ENCODE measurements at regions not wholly inside any gene's neighbourhood (a gene's known extent, or its start where the extent isn't known, plus 50 kb on each side); places are given as distances from the start of the nearest gene placed in this dataset.
A peak's percentile ranks its signal among the peaks of the same experiment; 100 is the strongest.

DNA sequence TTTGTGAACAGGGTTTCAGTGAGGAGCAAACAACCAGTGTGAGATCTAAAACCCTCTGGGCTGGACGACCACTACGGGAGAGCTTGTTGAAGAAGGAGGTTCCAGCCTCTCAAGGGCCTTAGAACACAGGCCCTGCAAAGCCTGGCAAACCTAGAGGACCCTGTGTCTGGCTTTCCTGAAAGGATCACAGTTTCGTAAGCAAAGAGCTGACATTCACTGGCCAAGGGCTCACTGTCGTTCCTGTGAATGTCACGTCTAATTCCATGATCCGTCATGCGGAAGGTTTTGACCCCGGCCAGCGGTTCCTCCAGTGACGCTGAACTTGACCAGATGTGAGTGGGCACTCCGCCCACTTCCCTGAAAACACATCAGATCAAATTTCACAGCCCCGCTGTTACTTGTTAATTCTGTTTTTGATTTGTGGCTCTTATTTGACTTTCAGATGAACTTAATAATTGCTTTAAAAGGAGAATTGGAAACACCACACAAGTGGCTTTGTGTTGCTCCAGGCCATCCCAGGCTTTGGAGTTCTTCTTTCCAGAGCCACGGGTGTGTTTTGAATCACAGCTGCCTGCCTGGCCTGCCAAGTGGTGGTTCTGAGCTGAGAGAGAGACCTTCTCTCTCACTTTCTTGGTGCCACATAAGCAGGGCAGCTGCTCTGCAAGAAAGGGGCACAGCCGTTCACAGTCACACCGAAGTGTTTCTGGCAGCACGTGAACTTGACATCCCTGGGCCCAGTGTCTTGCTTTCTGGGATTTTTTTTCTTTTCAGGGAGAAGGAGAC, 308.4 kb downstream of the NDUFA10 start:
- DNase-seq: peak; percentile 54 to 90 (median 77)

DNA sequence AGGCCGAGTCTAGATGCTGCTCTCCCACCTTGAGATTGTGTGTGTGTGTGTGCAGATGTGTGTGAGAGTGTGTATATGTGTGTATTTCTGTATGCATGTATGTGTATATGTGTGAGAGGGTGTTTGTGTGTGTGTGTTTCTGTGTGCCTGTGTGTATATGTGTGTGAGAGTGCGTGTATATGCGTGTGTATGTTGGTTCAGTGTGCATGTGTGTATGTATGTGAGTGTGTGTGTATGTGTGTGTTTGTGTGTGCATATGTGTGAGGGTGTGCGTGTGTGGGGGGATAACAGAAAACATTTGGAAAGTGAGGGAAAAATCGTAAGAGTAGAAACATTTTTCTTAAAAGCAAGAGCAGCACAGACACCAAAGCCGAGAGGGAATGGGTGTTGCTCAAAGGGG, 309.1 kb downstream of the NDUFA10 start:
- DNase-seq: no peak

DNA sequence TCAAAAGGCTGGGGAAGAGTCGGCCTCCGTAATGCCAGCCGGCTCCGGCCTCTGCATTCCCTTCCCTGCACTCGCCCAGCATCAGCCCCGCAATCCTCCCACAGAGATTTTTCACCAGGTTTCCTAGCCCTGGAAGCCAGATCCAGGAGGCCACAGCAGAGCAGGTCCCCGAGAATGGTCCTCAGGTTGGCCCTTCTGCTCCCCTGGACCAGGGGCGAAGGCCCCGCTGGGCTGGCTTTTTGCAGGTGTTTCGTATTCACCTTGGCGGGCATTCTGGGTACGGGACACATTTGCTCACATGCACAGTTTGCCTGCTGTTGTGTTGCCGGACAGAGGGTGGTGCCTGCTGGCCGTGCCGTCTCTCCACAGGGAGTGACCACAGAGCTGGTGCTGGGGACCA, 309.5 kb downstream of the NDUFA10 start:
- DNase-seq: no peak

DNA sequence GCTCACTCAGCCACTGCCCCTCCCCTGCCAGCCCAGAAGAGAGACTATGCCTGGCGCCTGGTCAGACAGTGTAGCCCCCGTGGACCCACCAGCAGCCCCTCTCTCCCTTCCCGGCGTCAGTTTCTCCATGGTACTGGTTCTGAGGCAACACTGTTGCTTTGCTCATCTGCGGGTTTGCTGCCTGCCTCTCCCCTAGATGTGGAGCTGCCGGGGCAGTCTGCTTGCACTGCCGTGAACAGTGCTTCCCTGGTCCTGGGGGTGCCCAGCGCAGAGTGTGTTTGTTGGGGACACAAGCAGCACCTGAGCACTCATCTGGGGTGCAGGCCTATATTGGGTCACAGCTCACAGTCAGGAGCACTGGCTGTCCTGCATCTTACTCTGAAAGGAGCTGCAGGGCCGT, 309.9 kb downstream of the NDUFA10 start:
- DNase-seq: no peak

DNA sequence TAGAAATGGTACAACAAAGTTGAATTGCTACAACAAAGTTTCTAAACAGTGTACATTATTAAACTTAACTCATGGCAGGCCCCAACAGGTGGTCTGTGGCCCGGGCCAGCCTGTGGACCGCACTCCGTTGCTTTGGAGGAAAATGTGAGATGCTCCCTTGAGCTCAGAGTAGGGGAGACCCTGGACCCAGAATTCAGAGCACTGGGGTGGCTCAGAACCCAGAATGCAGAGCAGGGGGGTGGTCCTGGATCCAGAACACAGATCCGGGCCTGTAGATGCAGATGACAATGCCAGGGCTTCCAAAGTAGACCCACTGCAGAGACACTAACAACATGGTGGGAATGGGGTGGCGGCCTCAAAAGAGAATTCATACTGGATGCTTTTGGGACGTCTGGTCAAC, 311.0 kb downstream of the NDUFA10 start:
- no peak for DNase-seq

DNA sequence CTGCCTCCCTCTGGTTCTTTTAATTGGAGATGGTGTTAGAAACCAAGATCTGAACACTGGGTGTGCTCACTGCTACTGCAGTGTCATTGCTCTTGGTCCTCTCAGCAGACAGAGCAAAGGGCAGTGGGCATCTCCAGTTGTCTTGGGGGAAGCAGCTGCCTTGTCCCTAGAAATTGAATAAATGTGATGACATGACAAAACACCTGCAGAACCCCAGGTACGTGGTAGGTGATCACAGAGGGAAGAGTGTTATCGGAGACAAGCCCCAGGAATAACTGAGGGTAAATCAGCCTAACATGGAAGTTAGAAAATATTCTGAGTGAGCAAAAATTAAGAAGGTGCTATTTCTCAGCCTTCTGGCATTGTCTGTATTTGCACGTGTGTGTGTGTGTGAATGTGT, 311.9 kb upstream of the HDAC4 start:
- DNase-seq: no peak

DNA sequence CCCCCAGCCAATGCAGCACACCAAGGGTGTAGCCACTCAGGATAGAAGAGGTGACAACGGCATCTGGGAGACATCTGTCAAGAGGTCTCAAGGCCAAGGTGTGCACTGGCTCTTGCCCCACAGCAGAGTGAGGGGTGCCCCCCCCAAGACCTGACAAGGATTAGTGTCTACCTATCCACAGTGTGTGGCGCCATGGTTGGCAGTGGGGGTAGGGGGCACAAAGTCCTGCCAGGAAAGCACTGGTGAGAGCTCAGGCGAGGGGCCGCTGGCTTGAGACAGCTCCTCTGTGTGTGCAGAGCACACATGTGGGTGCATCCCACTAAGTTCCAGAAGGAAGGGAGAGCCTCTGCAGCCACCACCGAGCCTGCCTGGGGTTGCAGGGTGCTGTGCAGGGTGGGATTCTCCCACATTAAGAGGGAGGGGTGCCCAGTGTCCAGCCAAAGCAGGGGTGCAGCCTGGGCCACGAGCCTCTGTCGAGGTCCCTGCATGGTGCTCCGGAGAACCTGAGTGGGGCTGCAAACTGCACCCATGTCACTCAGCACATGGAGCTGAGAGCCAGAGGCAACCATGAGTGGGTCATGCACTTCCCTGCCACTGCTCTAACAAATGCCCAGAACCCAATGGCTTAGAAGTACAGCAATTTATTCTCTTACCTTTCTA, 311.2 kb upstream of the HDAC4 start:
- no peak for DNase-seq

DNA sequence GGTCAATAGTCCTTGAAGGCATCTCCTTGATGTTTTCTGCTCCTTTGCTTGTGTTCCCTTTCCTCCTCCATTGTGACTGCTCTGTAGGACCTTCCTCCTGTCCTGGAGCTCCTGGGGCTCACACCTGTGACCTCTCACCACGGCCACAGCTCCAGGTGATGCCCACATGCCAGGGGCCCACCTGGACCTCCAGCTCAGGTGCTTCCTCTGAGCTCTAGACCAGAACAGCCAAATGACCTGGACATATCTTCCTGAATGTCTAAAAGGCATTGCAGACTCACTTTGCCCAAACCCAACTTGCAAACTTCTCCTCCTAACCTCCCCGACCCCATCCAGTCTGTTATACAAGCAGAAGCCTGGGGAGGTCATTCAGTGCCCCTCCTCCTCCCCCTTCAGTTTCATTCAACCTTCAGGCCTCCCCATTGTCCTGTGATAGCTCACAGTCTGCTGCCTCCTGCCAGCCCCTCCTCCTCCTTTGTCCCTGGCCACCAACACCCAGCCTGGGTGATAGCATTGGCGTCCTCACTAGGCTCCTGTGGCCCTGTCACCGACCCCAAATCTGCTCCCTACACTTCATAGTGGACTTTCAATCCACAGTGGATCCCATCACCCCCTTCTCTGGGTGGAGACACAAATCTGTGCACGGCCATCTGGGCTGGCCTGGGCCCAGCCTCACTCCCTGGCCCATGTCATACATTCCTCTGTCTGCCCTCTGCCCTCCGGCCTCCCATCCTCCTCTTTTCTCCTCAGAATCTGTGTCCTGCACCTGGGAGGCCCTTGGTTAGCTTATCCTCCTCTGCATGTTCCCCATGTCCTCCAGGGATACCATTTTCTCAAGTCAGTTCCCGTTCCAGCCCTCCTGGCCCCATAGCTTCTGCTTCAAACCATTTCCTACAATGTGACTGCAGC, 310.4 kb upstream of the HDAC4 start:
- DNase-seq: no peak

DNA sequence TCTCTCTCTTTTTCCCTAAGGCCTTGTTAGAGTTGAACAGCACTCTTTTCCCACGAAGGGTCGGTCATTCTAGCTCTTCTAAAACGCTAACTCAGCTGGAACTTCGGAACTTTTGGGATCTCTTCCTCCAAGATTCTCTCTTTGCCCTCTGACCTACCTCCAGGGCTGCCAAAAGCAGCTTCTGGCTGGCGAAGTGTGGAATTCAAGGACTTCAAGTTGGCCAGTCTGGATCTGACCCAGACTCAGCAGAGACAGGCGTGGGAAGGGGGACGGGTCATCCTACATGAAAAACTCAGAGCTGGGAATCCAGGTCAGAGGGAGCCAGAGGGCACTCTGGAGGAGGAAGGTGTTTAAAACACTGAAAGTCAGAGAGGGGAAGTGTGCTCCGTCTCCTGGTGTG, 305.5 kb upstream of the HDAC4 start:
- peak in 1 of 3 donors; percentile 47 for DNase-seq

DNA sequence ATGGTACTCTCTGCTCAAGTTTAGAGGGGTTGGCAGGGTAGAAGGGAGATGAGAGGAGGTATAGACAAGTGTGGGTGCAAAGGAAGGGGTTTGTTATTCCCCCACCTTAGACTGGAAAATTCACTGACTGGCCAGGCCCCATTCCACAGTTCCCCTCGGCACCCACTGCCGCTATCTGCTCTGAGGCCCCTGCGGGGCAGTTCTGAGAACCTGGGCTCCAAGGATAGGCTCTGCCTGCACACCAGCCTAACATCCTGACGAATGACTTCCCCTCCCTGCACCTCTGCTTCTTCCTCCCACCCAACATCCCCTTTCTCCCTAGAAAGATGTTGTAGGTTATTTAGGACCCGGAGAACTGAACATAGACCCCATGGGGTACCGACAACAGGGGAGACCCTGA, 303.9 kb upstream of the HDAC4 start:
- no peak for DNase-seq

DNA sequence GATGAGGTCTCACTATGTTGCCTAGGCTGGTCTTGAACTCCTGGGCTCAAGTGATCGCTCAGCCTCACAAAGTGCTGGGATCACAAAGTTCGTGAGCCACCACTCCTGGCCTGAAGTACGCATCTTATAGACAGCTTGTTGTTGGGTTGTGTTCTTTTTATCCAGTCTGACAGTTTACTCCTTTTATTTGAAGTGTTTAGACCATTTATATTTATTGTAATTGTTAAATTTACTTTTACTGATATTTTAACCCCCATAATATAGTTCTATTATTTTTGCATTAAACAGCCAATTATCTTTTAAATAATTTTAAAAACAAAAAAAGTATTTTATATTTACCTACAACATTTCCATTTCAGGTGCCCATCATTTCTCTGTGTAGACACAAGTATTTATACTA, 303.0 kb upstream of the HDAC4 start:
- DNase-seq: no peak

DNA sequence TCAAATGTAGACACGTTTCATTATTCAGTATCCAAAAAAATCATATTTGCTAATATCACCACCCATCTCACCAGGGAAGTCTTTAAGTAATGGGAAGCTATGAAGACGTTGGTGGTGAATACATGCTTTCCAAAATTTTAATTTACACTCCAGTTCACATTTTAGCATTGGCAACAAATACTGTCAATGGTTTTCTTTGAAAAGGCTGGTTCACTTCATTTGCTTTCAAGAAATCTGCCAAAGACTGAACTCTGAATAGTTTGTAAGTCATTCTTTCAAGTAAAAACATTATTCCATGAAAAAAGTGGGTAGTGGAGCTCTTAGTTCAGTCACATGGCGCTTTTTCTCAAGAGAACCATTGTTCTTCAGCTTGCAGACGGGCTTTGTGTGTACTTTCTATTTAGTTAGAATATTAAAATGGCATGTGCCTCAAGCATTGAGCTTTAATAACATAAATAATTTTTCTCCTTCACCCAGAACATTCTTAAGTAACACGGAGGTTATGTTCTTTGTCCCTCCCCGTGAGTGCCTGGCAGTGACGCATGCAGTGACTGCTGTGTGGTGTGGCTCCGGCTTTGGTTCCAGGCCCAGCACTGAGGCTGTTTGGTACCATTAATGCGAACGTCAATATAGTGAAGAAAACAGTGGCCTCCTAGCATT, 300.0 kb upstream of the HDAC4 start:
- no peak for DNase-seq

DNA sequence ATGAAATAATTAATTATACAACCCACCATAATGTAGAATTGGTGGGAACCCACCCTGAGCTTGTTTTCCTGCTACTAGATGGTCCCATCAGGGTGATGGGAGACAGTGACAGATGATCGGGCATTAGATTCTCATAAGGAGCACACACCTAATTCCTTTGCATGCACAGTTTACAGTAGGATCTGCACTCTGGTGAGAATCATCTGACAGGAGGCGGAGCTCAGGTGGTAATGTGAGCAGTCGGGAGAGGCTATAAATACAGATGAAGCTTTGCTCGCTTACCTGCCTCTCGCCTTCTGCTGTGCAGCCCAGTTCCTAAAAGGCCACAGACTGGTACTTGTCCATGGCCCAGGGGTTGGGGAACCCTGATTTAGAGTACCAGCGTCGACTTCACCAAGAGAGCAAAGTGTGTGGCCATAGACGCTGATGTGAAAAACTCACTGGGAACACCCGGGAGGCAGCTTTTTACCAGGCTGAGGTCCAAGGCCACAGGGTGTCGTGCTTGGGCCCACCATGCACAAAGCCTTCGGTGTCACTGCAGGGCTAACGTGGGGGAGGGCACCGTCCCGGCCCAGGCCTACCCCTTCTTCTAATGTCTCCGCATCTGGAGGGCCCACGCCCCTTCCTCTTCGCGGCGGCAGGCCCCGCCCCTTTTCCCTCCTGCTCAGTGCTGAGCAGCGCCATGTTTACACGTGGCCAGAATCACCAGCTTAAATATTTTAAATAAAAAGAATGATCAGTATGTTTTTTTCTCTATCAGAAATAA, 296.8 kb upstream of the HDAC4 start:
- DNase-seq: no peak

DNA sequence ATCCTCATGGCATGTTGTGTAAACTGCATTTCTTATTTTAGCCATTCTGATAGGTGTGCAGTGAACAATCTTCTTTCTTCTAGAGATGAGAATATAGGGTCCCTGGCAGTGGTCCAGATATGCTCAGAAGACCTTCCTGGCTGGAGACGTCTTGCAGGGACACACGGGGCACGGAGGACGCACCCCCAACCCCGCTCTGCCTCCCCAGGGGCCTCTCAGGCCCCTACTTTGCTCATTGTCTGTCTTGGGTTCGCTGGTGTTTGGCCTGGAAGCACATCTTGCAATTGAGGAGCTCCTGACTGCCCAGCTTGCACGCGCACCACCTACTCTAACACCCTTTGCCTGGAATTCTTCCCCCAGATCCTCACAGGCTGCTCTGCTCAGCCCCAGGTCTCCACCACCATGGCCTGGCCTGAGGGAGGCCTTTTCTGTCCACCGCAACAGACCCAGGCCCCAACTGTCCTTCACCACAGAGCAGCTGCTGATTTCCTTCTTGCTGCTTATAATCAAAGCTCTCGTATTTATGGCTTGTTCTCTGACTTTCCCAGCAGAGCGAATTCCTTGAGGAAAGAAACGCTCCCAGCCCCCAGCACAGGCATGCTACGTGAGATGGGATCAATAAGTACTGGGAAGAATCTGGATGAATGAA, 295.9 kb upstream of the HDAC4 start:
- no peak for DNase-seq

DNA sequence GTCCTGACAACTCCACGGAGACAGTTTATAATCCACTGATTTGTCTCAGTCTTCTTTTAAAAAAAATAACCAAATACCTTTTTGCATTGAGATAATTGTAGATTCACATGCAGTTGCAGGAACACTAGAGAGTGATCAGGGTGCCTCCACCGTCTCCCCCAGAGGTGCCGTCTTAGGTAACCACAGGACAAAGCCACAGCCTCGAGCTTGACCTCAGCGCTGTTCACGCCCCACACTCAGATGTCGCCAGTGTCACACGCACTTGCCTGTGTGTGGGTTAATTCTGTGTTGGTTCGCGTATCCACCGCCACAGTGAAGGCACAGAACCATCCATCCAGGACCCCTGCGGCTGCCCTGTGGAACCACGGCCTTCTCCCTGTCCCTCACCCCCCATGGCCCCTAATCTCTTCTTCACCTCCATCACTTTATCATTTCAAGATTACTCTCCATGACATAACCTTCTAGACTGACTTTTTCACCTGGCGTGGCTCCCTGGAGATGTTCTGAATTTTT, 295.0 kb upstream of the HDAC4 start:
- no peak for DNase-seq

DNA sequence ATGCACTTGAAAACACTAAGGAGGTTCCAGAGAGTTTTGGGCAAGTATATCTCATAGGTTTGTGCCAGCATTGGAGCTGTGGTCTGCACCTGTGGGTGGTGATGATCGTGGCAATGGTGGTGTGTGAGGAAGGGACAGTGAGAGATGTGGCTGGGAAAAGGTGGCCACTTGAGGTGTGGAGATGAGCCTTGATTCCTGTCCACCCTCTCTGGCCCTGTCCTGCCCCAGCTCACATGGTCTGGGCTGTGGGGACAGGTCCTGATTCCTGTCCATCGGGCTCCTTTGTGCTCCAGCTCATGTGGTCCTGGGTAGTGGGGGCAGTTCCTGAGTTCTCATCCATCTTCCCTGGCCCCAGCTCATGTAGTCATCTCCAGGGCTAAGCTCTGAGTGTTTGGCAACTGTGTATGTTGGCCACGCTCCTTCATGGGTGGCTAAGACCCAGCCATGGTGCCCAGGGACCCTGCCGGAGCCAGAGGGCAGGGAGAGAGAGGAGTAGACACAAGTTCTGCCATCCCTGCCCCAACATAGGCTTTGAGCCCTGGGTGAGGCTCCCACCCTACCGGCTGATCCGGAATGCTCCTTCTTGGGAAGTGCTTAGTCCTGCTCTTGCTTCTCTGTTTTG, 294.4 kb upstream of the HDAC4 start:
- no peak for DNase-seq

DNA sequence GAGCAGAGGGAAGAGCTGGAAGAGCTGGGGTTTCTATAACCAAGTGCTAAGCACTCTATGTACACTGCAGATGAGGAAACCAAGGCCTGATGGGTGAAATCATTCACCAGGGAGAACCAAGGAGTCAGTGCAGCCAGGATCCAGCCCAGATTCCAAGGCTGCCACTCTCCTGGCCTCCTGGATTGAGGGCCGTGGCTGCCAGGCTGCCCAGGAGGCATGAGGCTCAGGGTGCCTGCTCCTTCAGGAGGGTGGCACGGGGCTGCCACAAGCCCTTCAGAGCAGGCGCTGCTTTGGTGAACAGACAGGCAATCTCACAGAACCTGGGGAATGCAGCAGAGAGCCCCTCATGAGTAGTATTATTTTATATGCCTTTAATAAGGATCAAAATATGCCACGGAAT, 293.7 kb upstream of the HDAC4 start:
- DNase-seq: no peak

DNA sequence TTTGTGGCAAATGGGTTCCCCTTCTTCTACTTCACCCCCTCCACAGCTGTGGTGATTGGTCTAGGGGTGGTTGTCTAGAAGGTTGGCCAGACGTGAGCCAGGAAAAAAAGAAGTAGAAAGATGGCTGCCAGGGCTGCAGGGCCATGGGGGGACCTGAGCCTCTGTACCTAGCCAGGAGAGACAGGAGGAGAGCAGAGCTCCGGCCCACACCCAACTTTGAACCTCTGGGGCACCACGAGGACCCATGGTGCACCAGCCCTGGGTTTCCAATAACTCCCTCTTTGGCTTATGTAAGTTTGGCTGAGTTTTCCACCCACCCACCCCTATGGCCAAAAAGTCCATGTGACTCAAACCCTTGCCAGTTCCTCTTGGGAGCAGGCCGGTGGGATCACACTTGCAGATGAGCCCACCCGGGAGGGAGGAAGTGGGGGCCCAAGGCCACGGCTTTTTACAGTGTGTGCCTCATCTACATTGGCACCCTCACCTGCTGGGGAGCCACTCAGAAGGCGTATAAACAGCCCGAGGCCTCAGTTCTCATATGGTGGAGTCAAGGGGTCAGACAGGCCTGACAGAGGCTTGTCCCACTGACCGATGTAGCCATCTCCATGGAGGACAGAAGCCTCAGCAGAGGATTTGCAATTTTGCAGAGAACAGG, 293.1 kb upstream of the HDAC4 start:
- no peak for DNase-seq

DNA sequence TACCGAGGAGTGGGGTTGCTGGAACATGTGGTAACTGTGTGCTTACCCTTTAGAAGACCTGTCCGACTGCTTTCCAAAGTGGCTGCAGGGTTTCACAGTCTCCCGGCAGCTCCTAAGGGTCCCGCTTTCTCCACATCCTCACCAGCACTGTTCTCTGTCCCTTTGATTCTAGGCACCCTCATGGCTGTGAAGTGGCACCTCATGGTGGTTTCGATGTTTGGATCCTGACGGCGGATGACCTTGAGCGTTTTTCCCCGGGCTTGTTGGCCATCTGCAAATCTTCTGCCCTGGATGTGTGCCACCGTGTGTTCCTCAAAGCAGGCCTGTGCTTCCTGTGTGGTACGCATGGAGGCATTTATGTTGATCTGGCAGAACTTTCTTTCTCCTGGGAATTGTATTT, 292.5 kb upstream of the HDAC4 start:
- DNase-seq: no peak

DNA sequence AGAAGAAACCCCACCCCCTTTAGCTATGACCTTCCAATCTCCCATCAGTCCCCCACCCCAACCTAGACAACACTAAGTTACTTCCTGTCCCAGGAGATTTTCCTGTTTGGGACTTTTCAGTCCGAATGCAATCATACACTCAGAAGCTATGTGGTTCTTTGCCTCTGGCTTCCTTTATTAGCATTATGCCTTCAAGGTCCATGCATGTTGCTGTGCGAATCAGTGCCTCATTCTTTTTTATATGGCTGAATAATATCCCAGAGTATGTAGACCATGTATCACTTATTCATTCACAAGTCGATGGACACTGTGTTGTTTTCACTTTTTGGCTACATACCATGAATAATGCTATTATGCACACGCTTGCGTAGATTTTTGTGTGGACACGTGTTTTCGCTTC, 292.1 kb upstream of the HDAC4 start:
- DNase-seq: no peak

All from muscle of back (tissue), 3 donors.